PC-3 (cell line): ENCODE measurements at regions not wholly inside any gene's neighbourhood (a gene's known extent, or its start where the extent isn't known, plus 50 kb on each side); places are given as distances from the start of the nearest gene placed in this dataset.

Experiments
- CTCF ChIP-seq: fragments of 300-600 bp; sonication (generic); conservative IDR thresholded peaks from 2 replicates; pipeline ENCODE4 v1.5.1; 2017; ENCODE audit warnings: antibody characterized with exemption, low read depth, mild to moderate bottlenecking, low read length
- EZH2 ChIP-seq: fragments of 300-600 bp; sonication (generic); IDR thresholded peaks from one replicate; pipeline ENCODE4 v1.6.1; 2017; ENCODE audit warnings: antibody characterized with exemption, mild to moderate bottlenecking, low read length; ENCODE audit not compliant: unreplicated experiment

- TF ChIP-seq CTCF (no peak), EZH2 (no peak)
Observed at GRCh38 chr9:119991797-119992196, 588.2 kb downstream of the CDK5RAP2 start.
